NT2/D1 (cell line): ENCODE measurements at regions not wholly inside any gene's neighbourhood (a gene's known extent, or its start where the extent isn't known, plus 50 kb on each side); places are given as distances from the start of the nearest gene placed in this dataset.

Experiments used
- SUZ12 ChIP-seq: IDR thresholded peaks from 2 replicates; pipeline ENCODE4 v1.6.1; 2011; ENCODE audit not compliant: insufficient read length, insufficient read depth; ENCODE audit errors: extremely low read depth
- YY1 ChIP-seq: IDR thresholded peaks from 2 replicates; pipeline ENCODE4 v1.6.1; 2011; ENCODE audit not compliant: insufficient read length, insufficient read depth

DNA sequence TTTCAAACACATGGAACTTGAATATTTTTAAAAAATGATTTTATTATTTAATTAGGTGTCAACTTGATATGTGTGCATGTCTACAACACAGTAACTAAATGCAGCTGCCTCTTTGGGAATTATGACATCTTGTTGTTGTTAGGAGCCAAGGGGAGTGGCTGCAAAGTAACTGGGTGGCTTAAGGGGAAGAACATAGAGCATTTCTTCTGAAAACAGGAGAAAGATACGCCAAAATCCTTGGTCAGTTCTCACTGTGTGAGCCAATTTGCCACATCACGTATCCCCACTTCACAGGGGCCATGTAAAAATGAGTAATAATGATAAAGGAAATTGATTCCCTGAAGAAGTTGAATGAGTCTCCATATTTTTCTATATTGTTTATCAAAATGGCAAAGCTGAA, 309.8 kb upstream of the COL3A1 start:
- TF ChIP-seq YY1: no peak
- TF ChIP-seq SUZ12: no peak
